ENCODE measurements at regions not wholly inside any gene's neighbourhood (a gene's known extent, or its start where the extent isn't known, plus 50 kb on each side); places are given as distances from the start of the nearest gene placed in this dataset.

DNA sequence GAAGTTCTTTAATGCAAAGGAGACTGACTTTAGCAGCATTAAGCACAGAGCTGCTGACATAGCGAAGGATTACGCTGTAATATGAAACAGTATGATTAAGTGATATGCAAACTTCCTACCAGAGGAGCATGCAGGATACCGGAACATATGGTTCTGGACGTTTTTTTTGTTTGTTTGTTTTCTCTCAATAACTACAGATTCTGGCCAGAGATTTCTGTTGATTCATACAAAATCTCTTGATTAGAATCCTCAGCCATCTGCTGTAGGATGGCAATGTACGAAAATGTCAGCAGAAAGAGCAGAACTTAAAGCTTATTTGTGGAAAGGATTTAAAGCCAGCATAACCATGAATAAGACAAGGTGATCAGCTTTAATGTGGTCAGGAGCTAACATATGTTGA lies 970.7 kb downstream of the KCNT2 start:
- no peaks in the 10 kb centered on the region for H3K36me3 Mint-ChIP-seq (ENCODE audit: low read depth)
- no peaks in the 10 kb centered on the region for H3K4me1 Mint-ChIP-seq
- no peak overlapping the region for H3K27ac Mint-ChIP-seq
- no peaks in the 10 kb centered on the region for H3K27me3 Mint-ChIP-seq (ENCODE audit: low read depth)
- TF ChIP-seq, protein P1, sequence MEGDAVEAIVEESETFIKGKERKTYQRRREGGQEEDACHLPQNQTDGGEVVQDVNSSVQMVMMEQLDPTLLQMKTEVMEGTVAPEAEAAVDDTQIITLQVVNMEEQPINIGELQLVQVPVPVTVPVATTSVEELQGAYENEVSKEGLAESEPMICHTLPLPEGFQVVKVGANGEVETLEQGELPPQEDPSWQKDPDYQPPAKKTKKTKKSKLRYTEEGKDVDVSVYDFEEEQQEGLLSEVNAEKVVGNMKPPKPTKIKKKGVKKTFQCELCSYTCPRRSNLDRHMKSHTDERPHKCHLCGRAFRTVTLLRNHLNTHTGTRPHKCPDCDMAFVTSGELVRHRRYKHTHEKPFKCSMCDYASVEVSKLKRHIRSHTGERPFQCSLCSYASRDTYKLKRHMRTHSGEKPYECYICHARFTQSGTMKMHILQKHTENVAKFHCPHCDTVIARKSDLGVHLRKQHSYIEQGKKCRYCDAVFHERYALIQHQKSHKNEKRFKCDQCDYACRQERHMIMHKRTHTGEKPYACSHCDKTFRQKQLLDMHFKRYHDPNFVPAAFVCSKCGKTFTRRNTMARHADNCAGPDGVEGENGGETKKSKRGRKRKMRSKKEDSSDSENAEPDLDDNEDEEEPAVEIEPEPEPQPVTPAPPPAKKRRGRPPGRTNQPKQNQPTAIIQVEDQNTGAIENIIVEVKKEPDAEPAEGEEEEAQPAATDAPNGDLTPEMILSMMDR (IDR thresholded peaks at IDR 0.05; ENCODE audit: unreplicated experiment in 3 of 3) = no peak
- no peaks in the 10 kb centered on the region for H3K9me3 Mint-ChIP-seq
- H3K4me3 Mint-ChIP-seq = peak overlapping the region in 2 of 3 experiments; percentile 36 to 60

DNA sequence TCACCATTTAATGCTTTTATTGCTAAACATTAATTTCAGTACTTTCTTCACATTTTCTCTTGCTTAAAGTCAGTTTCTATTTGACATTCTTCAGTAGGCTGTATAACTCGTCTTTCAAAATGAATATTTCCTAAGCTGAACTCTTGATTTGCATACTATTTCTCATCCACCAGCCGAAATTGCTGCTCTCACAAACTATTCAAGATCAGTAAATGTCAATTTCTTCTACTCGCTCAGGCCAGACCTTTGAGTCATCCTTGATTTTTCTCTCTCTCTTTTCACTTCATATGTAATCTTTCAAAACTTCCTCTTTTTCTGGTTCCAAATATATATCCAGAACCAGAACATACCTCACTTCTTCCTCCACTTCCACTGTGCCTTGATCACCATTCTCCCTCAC lies 990.0 kb downstream of the KCNT2 start:
- Mint-ChIP-seq H3K4me1 (no peaks in the 10 kb centered on the region), H3K4me3 (no peak overlapping the region), H3K36me3 (ENCODE audit: low read depth) (no peaks in the 10 kb centered on the region), H3K27ac (no peak overlapping the region), H3K27me3 (ENCODE audit: low read depth) (no peaks in the 10 kb centered on the region), H3K9me3 (peaks cover 3% of the 10 kb centered on the region)
- TF ChIP-seq, protein P1 (IDR thresholded peaks at IDR 0.05; ENCODE audit: unreplicated experiment in 3 of 3) = no peak

DNA sequence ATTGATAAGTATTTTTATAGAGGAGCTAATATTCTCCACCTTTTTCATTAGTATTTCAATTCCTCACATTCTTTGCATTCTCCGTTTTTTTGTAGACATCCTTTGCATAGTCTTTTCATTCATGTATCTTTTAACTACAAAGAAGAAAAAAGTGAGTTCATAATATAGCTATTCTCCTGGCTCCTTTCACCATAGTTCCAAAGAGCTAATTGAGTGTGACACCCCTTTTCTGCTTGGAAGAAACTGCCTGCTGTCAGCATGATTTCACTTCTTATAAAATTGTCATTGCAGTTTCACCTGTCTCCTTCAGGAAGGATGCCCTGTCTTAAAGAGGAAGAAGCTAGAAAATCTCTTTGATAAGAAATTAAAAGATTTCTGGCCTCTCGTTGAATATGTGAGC lies 991.1 kb downstream of the KCNT2 start:
- Mint-ChIP-seq H3K36me3 (ENCODE audit: low read depth) (no peaks in the 10 kb centered on the region), H3K4me3 (no peak overlapping the region), H3K27ac (no peak overlapping the region), H3K27me3 (ENCODE audit: low read depth) (no peaks in the 10 kb centered on the region), H3K4me1 (no peaks in the 10 kb centered on the region), H3K9me3 (peaks cover 3% of the 10 kb centered on the region)
- TF ChIP-seq, protein P1 (IDR thresholded peaks at IDR 0.05; ENCODE audit: unreplicated experiment in 3 of 3) = no peak

DNA sequence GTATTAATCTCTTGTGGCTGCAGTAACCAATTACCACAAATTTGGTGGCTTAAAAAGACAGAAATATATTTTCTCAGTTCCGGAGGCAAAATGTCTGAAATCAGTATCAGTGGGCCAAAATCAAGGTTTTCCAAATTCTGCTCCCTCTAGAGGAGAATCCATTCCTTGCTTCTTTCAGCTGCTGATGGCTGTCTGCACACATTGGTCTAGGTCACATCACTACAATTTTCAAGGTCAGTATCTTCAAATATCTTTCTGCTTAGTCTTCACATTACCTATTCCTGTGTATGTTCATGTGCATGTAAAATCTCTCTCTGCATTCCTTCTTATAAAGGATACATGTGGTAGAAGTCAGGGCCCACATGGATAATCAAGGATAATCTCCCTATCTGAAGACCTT lies 999.4 kb downstream of the KCNT2 start:
- Mint-ChIP-seq H3K27me3 (ENCODE audit: low read depth) (no peaks in the 10 kb centered on the region), H3K4me1 (no peaks in the 10 kb centered on the region), H3K9me3 (peaks cover 7% of the 10 kb centered on the region), H3K4me3 (no peak overlapping the region), H3K27ac (no peak overlapping the region), H3K36me3 (ENCODE audit: low read depth) (no peaks in the 10 kb centered on the region)
- TF ChIP-seq, protein P1 (IDR thresholded peaks at IDR 0.05; ENCODE audit: unreplicated experiment in 3 of 3) = peak in 1 of 3 experiments; percentile 8

DNA sequence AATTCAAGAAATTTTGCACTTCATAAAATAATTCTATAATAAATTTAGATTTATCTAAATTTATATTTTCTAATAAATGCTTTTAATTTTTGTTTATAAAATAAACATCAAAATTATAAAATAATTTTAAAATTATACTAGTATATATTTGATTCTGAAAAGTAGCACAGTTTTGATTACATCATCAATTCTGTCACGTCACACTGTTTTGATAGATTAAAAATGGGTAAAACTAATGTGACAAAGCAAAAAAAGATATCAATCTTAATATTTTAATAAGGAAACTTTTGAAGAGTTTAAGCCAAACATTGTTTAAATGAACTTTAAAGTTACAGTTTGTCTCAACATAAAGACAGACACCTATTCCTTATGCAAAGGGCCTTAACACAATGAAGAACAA lies 1001.8 kb downstream of the KCNT2 start:
- no peaks in the 10 kb centered on the region for H3K4me1 Mint-ChIP-seq
- H3K9me3 Mint-ChIP-seq = peaks cover 13% of the 10 kb centered on the region
- H3K4me3 Mint-ChIP-seq = no peak overlapping the region
- TF ChIP-seq, protein P1 (IDR thresholded peaks at IDR 0.05; ENCODE audit: unreplicated experiment in 3 of 3) = no peak
- H3K36me3 Mint-ChIP-seq (ENCODE audit: low read depth) = no peaks in the 10 kb centered on the region
- no peaks in the 10 kb centered on the region for H3K27me3 Mint-ChIP-seq (ENCODE audit: low read depth)
- H3K27ac Mint-ChIP-seq = no peak overlapping the region

DNA sequence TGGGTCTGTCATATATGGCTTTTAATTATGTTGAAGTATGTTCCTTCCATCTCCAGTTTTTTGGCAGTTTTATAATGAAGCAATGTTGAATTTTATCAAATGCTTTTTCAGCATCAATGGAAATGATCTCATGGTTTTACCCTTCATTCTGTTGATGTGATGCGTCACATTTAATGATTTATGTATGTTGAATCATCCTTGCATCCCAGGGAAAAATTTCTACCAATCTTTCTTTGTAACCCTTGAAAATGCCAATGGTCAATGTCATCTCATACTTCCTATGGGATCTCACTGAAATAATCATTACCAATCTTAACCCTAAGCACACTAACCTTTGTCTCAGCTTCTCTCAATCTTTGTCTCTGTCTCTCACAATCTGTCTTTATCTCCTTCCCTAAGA lies 1004.0 kb downstream of the KCNT2 start:
- Mint-ChIP-seq H3K27me3 (ENCODE audit: low read depth) (no peaks in the 10 kb centered on the region), H3K9me3 (peaks cover 13% of the 10 kb centered on the region), H3K4me1 (no peaks in the 10 kb centered on the region), H3K27ac (no peak overlapping the region), H3K4me3 (no peak overlapping the region), H3K36me3 (ENCODE audit: low read depth) (no peaks in the 10 kb centered on the region)
- TF ChIP-seq, protein P1 (IDR thresholded peaks at IDR 0.05; ENCODE audit: unreplicated experiment in 3 of 3) = no peak
